Astrocyte of the spinal cord (primary cell): ENCODE measurements at regions not wholly inside any gene's neighbourhood (a gene's known extent, or its start where the extent isn't known, plus 50 kb on each side); places are given as distances from the start of the nearest gene placed in this dataset.

Experiments used
- DNase-seq: peaks from one replicate; pipeline ENCODE4 v3.0.0; 2011; ENCODE audit warnings: low read depth, low spot score
- H3K4me3 ChIP-seq: 2 replicates; pipeline ENCODE4 v1.5.1; 2011; ENCODE audit warnings: low read depth, mild to moderate bottlenecking, low read length, moderate library complexity
- CTCF ChIP-seq: IDR thresholded peaks from 2 replicates; pipeline ENCODE4 v1.5.1; 2012; ENCODE audit warnings: low read depth, mild to moderate bottlenecking, low read length, inconsistent platforms
- in situ Hi-C: cut with HindIII; loops from 2 replicates; pipeline ENCODE4 v1.10.0; 2017; ENCODE audit warnings: low sequenced_read_pairs

GRCh38 chr4:149264093-149264733, 551.4 kb downstream of the IQCM start:
- in situ Hi-C loops: no loop called here
- no peak overlapping the region for H3K4me3 ChIP-seq
- peak; percentile 75 for TF ChIP-seq CTCF
- DNase-seq: peak; percentile 59

GRCh38 chr4:149248191-149248764, 567.4 kb downstream of the IQCM start:
- no peak overlapping the region for H3K4me3 ChIP-seq
- DNase-seq: no peak
- no peak for TF ChIP-seq CTCF
- in situ Hi-C loops: no loop called here

GRCh38 chr4:149247164-149247563, 568.5 kb downstream of the IQCM start:
- in situ Hi-C loops: no loop called here
- H3K4me3 ChIP-seq: no peak overlapping the region
- DNase-seq: peak; percentile 17
- no peak for TF ChIP-seq CTCF

GRCh38 chr4:149245333-149245732, 570.3 kb downstream of the IQCM start:
- no peak overlapping the region for H3K4me3 ChIP-seq
- in situ Hi-C loops: no loop called here
- DNase-seq: no peak
- TF ChIP-seq CTCF: no peak

- in situ Hi-C loops: no loop called here
- no peak for DNase-seq
- H3K4me3 ChIP-seq: no peak overlapping the region
- no peak for TF ChIP-seq CTCF
Measured at GRCh38 chr4:149238097-149238496, 577.5 kb downstream of the IQCM start.

GRCh38 chr4:149234798-149235197, 580.8 kb downstream of the IQCM start:
- in situ Hi-C loops: no loop called here
- no peak for DNase-seq
- TF ChIP-seq CTCF: no peak
- H3K4me3 ChIP-seq: no peak overlapping the region
